A549 (cell line): ENCODE measurements at regions not wholly inside any gene's neighbourhood (a gene's known extent, or its start where the extent isn't known, plus 50 kb on each side); places are given as distances from the start of the nearest gene placed in this dataset.

Source experiments
- BCL3 ChIP-seq: fragments of >200 bp; sonication (Bioruptor Twin); formaldehyde crosslinking; IDR thresholded peaks from 3 replicates; pipeline ENCODE4 v1.6.1; 2016
- CEBPB ChIP-seq, 2 experiments: fragments of >200 bp in 1 of 2; sonication (Bioruptor Twin) in 1 of 2; formaldehyde crosslinking in 1 of 2; IDR thresholded peaks; 2 replicates each; pipeline ENCODE4 v1.6.1; 2012 to 2016
- CTCF ChIP-seq: fragments of >200 bp; sonication (Bioruptor Twin); formaldehyde crosslinking; IDR thresholded peaks from 3 replicates; pipeline ENCODE4 v1.5.1; 2016
- GATA3 ChIP-seq: IDR thresholded peaks from 2 replicates; pipeline ENCODE4 v1.6.1; 2012; ENCODE audit warnings: borderline replicate concordance
- HDAC2 ChIP-seq: fragments of 200-600 bp; sonication (generic); IDR thresholded peaks from 2 replicates; pipeline ENCODE4 v1.6.1; 2016
- KDM5A ChIP-seq: fragments of 200-600 bp; sonication (generic); IDR thresholded peaks from 2 replicates; pipeline ENCODE4 v1.6.1; 2016; ENCODE audit warnings: antibody characterized with exemption, mild to moderate bottlenecking
- MAFK ChIP-seq: fragments of 450-650 bp; IDR thresholded peaks from 2 replicates; pipeline ENCODE4 v1.6.1; 2014; ENCODE audit not compliant: partially characterized antibody
- NFE2L2 ChIP-seq: fragments of 150-350 bp; conservative IDR thresholded peaks from 2 replicates; pipeline ENCODE4 v1.6.1; 2014; ENCODE audit warnings: low read length
- PBX3 ChIP-seq: IDR thresholded peaks from 2 replicates; pipeline ENCODE4 v1.6.1; 2012
- RCOR1 ChIP-seq: fragments of 150-350 bp; IDR thresholded peaks from 2 replicates; pipeline ENCODE4 v1.6.1; 2014; ENCODE audit warnings: antibody characterized with exemption, low read length, low read depth
- REST ChIP-seq: fragments of 200-600 bp; sonication (generic); IDR thresholded peaks from 2 replicates; pipeline ENCODE4 v1.6.1; 2016; ENCODE audit warnings: antibody characterized with exemption, mild to moderate bottlenecking, moderate library complexity
- RFX5 ChIP-seq: fragments of 450-650 bp; IDR thresholded peaks from 2 replicates; pipeline ENCODE4 v1.7.1; 2014; ENCODE audit warnings: antibody characterized with exemption, mild to moderate bottlenecking, moderate library complexity
- USF2 ChIP-seq: fragments of 450-650 bp; IDR thresholded peaks from 2 replicates; pipeline ENCODE4 v1.6.1; 2014; ENCODE audit warnings: antibody characterized with exemption
- ZFP36 ChIP-seq: fragments of 450-650 bp; IDR thresholded peaks from 2 replicates; pipeline ENCODE4 v1.6.1; 2014; ENCODE audit warnings: borderline replicate concordance; ENCODE audit not compliant: partially characterized antibody

- TF ChIP-seq USF2 (no peak), KDM5A (no peak), CTCF (no peak), NFE2L2 (no peak), GATA3 (no peak), HDAC2 (no peak), REST (no peak), PBX3 (no peak), RCOR1 (no peak), BCL3 (no peak), CEBPB (IDR thresholded peaks at IDR 0.05) (no peak), MAFK (no peak), RFX5 (no peak), ZFP36 (no peak)
Observed at GRCh38 chr7:46256870-46257661, 336.0 kb upstream of the IGFBP3 start.
